ENCODE measurements at regions not wholly inside any gene's neighbourhood (a gene's known extent, or its start where the extent isn't known, plus 50 kb on each side); places are given as distances from the start of the nearest gene placed in this dataset.

DNA sequence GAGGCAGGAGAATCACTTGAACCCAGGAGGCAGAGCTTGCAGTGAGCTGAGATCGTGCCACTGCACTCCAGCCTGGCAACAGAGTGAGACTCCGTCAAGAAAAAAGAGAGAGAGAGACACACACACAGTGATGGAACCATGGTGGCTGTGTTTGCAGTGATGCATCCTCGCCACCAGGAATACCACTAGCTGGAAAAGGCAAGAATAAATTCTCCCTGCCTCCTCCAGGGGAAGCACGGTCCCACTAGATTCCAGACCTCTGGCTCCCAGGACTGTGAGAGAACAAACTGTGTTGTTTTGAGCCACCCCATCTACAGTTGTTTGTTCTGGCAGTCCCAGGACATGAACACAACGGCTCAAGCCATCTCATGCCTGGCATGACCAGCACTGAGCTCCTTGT lies 320.3 kb upstream of the FOXK1 start:
- TF ChIP-seq EZH2 (IDR thresholded peaks at IDR 0.05) (no peak), POLR2AphosphoS5 (IDR thresholded peaks at IDR 0.05; ENCODE audit: borderline replicate concordance, low read depth, low read length) (no peak)

Data from SK-N-MC (cell line).